ENCODE measurements at regions not wholly inside any gene's neighbourhood (a gene's known extent, or its start where the extent isn't known, plus 50 kb on each side); places are given as distances from the start of the nearest gene placed in this dataset.

GRCh38 chr1:90358448-90358847 is 358.7 kb downstream of the BARHL2 start:
- Histone ChIP-seq H3K27ac (no peak overlapping the region), H3K4me3 (no peak overlapping the region), H3K4me1 (no peaks in the 10 kb centered on the region), H3K36me3 (no peaks in the 10 kb centered on the region), H3K27me3 (no peaks in the 10 kb centered on the region), H3K9me3 (no peaks in the 10 kb centered on the region)
- in situ Hi-C loops (cut with MboI; ENCODE audit: low pct_ligation_motif_present in 1 of 4, low pct_unique_long_range_greater_than_20kb in 1 of 4, low sequenced_read_pairs in 3 of 4) (no loop called here), intact Hi-C loops (cut with DNase I; ENCODE audit: low total_unique reads) (no loop called here)
- no peak for DNase-seq
- 71 to 83% methylated on average over 2 of the region's 2 CpGs for WGBS, 2 donors (ENCODE audit: low coverage in 1 of 2)
- no peak for TF ChIP-seq POLR2A (IDR thresholded peaks at IDR 0.05)
- TF ChIP-seq CTCF (IDR thresholded peaks at IDR 0.05): no peak
- no peak for TF ChIP-seq POLR2AphosphoS5 (IDR thresholded peaks at IDR 0.05)
- TF ChIP-seq EP300 (IDR thresholded peaks at IDR 0.05; ENCODE audit: low read depth): no peak

GRCh38 chr1:90357995-90358394 is 359.1 kb downstream of the BARHL2 start:
- DNase-seq: no peak
- Histone ChIP-seq H3K4me3 (no peak overlapping the region), H3K9me3 (no peaks in the 10 kb centered on the region), H3K36me3 (no peaks in the 10 kb centered on the region), H3K4me1 (no peaks in the 10 kb centered on the region), H3K27ac (no peak overlapping the region), H3K27me3 (no peaks in the 10 kb centered on the region)
- TF ChIP-seq POLR2AphosphoS5 (IDR thresholded peaks at IDR 0.05): no peak
- no peak for TF ChIP-seq POLR2A (IDR thresholded peaks at IDR 0.05)
- TF ChIP-seq CTCF (IDR thresholded peaks at IDR 0.05): no peak
- TF ChIP-seq EP300 (IDR thresholded peaks at IDR 0.05; ENCODE audit: low read depth): no peak
- intact Hi-C loops (cut with DNase I; ENCODE audit: low total_unique reads) (no loop called here), in situ Hi-C loops (cut with MboI; ENCODE audit: low pct_ligation_motif_present in 1 of 4, low pct_unique_long_range_greater_than_20kb in 1 of 4, low sequenced_read_pairs in 3 of 4) (no loop called here)
- WGBS, 2 donors (ENCODE audit: low coverage in 1 of 2): 18 to 43% methylated on average over 2 of the region's 2 CpGs

GRCh38 chr1:90356991-90357390 is 360.1 kb downstream of the BARHL2 start:
- Histone ChIP-seq H3K9me3 (no peaks in the 10 kb centered on the region), H3K4me1 (no peaks in the 10 kb centered on the region), H3K36me3 (no peaks in the 10 kb centered on the region), H3K27me3 (no peaks in the 10 kb centered on the region), H3K27ac (no peak overlapping the region), H3K4me3 (no peak overlapping the region)
- in situ Hi-C loops (cut with MboI; ENCODE audit: low pct_ligation_motif_present in 1 of 4, low pct_unique_long_range_greater_than_20kb in 1 of 4, low sequenced_read_pairs in 3 of 4): no loop called here
- 42 to 77% methylated on average over 3 to 4 of the region's 4 CpGs for WGBS, 2 donors (ENCODE audit: low coverage in 1 of 2)
- DNase-seq: no peak
- intact Hi-C loops (cut with DNase I; ENCODE audit: low total_unique reads): no loop called here
- TF ChIP-seq POLR2A (IDR thresholded peaks at IDR 0.05): no peak
- no peak for TF ChIP-seq CTCF (IDR thresholded peaks at IDR 0.05)
- TF ChIP-seq POLR2AphosphoS5 (IDR thresholded peaks at IDR 0.05): no peak
- TF ChIP-seq EP300 (IDR thresholded peaks at IDR 0.05; ENCODE audit: low read depth): no peak

- Histone ChIP-seq H3K4me3 (no peak overlapping the region), H3K27ac (no peak overlapping the region), H3K36me3 (no peaks in the 10 kb centered on the region), H3K27me3 (no peaks in the 10 kb centered on the region), H3K9me3 (no peaks in the 10 kb centered on the region), H3K4me1 (no peaks in the 10 kb centered on the region)
- 88% methylated on average over 3 of the region's 3 CpGs; no CpG with 5 or more reads in 1 of the 2 donors for WGBS, 2 donors (ENCODE audit: low coverage in 1 of 2)
- TF ChIP-seq CTCF (IDR thresholded peaks at IDR 0.05): no peak
- no peak for TF ChIP-seq POLR2A (IDR thresholded peaks at IDR 0.05)
- TF ChIP-seq POLR2AphosphoS5 (IDR thresholded peaks at IDR 0.05): no peak
- no peak for TF ChIP-seq EP300 (IDR thresholded peaks at IDR 0.05; ENCODE audit: low read depth)
- in situ Hi-C loops (cut with MboI; ENCODE audit: low pct_ligation_motif_present in 1 of 4, low pct_unique_long_range_greater_than_20kb in 1 of 4, low sequenced_read_pairs in 3 of 4): no loop called here
- DNase-seq: no peak
- intact Hi-C loops (cut with DNase I; ENCODE audit: low total_unique reads): no loop called here
These were observed 361.0 kb downstream of the BARHL2 start for GRCh38 chr1:90356101-90356500.

Measured in transverse colon (tissue), 4 donors.